ENCODE measurements at regions not wholly inside any gene's neighbourhood (a gene's known extent, or its start where the extent isn't known, plus 50 kb on each side); places are given as distances from the start of the nearest gene placed in this dataset.

DNA sequence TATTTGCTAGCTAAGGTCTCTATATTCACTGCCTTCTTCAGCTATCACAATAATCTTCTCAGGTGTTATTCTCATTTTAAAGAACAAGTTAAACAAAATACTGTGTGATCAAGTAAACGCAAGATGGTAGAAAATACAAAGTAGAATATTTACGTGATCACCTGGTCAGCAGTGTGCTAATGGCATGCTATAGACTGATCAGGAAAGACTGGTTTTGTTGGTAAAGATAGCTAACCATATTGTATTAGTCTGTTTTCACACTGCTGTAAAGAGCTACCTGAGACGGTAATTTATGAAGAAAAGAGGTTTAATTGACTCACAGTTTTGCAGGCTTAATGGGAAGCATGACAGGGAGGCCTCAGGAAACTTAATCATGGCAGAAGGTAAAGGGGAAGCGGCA is 50.4 kb downstream of the ZBTB38 start:
- FAIRE-seq, result no peak

DNA sequence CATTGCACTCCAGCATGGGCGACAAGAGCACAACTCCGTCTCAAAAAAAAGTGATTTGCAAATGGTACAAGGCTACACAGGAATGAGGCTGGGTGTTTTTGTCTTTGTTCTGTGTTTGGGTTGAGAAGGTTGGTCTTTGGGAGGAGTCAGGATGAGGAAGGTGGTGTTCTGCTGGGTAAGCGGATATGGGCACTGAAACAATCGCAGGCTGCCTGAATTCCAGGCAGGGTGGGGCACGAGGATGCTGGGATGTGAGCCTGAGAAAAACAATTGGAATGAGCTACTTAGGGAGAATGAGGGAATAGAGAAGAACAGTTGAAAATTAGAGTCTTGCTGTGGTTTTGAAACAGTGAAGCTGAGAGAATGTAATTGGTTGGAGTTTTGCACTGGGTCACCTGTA is 51.6 kb downstream of the ZBTB38 start:
- no peak for FAIRE-seq

DNA sequence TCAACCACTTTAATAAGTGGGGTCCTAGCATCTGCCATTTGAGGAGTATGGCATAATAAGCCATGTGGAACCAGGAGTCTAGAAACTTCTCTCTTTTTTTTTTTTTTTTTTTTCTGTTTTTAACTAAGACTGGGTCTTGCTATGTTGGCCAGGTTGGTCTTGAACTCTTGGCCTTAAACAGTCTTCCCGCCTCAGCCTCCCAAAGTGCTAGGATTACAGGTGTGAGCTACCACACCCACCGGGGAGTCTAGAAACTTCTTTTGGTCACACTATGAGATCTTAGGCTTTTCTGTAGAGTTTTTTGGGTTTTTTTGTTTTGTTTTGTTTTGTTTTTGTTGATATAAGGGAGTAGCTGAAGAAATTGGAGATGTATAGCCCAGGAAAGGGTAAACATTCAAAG is 52.9 kb downstream of the ZBTB38 start:
- no peak for FAIRE-seq

DNA sequence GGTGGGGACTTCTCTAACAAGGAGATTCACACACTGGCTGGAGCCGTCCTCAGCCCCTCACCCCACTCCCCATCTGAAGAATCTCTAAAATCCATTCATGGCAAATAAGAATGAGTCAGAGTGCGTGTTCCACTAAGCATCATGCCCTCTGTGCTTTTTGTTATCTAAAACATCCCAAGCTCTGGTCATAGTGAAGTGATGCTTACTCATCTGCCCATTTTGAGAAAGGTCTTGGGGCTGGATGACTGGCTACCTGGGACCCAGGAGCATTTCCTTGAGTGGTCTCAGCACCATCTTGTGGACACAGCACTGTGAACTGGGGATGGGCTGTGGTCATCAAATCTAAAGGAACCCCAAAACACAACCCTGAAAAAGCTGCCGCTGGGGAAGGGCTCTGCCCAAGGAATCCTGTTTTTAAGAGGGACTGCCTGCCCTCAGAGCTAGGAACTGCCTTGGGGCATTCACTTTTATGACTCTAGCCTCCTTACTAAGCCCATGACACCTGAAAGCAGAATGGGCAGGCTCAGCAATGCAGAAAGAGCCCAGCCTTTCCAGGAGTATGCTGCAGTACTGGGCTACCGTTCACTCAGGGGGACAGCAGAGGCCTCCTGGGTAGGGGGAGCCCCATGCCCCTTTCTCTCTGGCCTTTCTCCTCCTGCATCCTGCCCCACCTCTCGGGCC is 53.5 kb downstream of the ZBTB38 start:
- FAIRE-seq, result no peak

DNA sequence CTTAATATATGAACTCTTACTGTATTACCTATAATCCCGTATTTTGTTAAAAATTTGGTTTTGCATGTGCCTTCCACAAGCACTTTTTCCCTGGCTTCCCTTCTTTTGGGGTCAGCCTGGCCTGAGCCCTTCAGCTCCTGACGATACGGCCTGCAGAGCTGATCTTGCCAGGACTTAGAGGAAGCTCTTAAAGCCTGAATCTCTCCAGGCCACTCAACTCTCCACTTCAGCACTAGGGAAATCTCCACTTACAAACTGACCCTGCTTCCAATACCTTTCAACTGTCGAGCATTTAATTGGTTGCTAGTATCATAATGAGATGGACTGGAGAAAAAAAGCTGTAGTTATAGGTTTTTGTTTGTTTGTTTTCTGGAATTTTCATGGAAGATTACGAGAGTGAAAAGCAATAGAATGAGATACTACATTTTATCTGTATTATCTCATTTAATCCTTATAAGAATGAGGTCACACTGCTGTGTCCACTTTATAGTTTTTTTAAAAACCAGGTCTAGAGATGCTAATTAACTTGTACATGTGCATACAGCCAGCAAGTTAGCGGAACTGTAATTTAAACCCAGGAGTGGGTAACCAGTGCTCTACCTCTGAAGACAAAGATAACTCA is 54.8 kb downstream of the ZBTB38 start:
- no peak for FAIRE-seq

DNA sequence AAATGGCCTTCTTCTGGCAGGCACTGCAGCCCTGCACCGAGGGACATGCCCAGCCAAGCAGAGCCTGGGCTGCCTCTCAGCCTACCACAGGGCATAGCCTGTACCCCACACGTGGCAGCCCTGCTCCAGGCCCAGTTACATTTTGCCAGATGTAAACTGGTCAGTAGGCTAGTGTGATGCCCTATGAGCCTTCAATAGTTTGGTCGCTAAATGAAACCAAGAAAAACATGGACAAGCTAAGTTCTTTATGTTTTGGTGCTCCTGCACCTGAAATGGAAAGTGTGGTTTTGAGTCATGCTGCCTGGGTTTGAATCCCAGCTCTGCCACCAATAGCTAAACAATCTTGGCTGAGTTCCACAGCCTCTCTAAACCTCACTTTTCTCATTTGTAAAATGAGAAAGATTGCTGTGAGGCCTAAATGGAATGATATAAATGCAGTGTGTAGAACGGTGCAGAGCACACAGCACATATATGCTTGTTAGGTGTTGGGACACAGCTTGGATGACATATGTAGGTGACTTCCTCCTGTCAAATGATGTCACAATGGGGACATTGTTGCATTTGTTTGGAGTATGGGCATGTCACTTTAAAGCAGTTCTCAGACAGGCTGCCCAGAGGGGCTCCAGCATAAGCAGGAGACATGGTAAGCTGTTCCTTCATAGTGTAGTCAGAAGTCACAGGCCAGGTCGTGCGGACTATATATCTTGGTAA is 57.4 kb downstream of the ZBTB38 start:
- FAIRE-seq, result no peak

DNA sequence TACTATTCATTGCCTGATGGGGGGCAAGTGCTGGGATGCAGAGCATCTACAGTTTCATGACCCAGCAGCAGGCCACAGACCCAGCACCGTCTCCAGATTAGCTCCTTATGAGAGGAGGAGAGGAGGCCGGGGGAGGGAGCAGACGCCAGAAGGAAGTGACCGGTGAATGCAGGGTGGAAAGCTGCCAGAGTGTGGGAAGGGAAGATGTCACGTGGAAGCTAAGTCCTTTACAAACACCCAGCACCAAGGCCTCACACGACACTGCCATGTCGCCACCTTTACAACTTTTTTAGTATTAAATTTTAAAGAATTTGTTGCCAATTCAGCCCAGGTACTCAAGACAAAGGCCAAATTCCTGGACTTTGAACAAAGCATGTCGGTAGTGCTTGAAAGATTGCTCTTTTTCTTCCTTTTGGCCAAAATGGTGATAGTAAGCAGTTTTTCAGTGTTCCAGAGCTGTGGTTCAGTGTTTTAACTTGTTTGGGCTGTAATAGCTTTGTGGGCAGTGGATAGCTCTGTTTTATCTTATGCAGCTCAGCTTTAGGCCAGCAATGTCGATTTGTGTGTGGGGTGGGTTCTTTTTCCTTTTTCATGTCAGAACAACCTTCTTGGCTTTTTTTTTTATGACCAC is 58.2 kb downstream of the ZBTB38 start:
- no peak for FAIRE-seq

DNA sequence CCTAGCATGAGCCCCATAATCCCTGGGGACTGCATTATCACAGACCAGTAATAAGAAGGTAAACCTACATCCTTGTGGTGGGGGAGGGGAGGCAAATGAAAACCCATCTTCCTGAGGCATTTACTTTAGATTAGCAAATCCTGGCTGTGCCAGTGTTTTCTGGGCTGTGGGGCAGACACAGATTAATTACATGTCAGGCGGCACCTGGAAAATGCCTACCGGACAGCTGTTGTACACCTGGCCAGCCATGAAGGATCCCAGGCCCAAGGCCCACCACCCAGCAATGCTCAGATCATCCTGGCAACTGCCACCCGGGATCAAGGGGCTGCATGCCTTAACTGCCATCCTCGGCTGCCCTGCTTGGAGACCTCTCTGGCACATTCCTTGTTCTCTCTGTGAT is 59.1 kb upstream of the RASA2 start:
- no peak for FAIRE-seq

DNA sequence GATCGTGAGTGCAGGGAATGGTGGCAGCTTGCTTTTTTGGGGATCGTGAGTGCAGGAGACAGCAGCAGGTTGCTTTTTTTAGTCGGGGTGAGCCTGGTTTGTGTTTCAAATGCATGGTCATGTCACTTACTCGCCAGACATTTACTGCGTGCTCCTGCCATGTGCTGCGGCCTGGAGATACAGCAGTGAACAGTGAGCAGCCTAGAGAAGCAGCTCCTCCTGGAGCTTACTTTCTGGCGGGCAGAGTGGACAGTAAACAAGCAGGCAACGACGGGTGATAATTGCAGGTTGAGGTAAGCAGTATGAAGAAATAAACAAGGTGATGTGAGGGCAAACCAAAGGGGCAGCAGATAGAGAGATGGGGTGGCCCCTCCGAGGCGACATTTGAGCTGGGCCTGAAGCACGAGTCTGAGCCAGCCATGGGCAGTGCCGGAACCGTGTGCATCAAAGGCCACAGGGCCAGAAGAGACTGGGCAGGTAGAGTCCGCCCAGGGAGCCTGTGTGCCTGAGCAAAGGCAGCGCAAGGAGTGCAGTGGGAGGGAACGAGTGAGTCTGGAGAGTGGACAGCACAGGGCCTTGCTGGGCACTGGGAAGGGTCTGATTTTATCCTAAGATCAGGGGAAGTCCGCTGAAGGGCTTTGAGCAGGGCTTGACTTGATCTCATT is 57.3 kb upstream of the RASA2 start:
- no peak for FAIRE-seq

DNA sequence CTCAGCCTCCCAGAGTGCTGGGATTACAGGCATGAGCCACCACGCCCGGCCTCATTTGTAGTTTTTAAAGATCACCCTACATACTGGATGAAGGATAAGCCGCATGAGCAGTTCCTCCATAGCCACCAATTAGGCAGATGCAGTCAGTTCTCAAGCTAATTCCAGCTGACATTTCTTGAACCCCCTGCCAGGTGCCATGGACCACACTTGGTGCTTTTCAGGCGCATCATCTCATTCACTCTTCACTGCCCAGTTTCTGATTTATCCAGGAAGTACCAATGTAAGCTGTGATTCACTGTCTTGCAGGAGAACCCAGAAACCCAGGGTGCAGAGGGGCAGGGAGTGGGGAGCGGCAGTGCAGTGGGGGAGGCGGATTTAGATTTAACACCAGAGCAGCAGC is 56.5 kb upstream of the RASA2 start:
- FAIRE-seq, result no peak

DNA sequence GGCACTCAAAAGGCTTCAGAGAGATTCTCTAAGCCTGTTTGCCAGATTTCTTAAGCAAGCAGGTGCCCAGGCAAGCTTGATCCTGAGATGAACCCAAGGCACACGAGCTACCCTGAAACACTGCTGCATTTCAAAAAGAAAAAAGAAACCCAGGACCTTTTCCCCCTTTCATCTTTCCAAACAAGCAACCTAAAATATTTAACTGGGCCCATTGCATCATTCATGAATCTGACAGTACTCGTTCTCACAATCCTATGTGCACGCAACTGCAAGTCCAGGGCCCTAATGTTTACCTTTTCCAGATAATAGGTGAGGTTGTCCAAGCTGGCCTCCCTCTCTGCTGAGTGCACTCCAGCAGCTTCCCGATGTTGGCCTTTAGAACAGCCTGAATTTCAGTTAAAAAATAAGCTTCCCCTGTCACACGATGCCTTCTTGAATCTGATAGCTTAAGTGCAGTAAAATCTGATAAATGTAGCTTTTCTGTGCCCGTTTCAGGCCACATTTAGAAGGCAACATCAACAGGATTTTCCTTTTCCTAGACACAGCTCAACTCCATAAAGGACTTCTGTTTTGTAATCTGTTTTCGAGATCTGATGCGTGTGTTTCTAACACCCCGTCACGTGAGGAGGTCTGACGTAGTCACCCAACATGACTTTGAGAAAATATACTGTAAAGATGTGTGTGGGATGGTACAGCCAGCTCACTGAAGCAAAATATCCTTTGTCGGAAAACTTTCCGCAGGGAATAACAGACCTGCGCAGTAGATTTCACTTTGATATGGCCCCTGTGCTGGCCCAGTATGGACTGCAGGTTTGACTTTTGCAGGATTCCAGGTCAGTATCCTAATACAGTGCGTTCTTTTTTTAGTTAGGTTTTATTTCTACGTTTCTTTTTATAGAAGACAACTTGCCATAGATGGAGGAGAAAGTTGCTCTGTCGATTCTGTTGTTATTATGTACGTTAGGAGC is 55.1 kb upstream of the RASA2 start:
- FAIRE-seq, result peak; percentile 8

DNA sequence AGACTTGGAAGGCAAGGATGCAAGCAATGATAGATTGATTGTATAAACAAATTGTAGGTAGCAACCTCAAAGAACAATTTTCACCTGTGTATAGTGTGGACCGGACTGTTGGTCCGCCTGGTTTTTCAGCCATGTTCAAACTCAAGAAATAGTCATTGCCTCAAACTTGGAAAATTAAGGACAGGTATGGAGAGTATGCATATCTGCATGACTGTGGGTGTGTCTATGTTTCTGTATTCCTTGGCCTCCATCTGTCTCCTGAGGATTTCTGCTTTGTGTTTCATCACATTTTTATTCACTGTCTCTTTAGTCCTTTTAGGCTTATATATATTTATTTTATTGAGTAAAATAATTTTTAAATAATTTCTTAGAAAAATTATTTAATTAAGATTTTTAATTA is 53.9 kb upstream of the RASA2 start:
- FAIRE-seq, result peak; percentile 79

DNA sequence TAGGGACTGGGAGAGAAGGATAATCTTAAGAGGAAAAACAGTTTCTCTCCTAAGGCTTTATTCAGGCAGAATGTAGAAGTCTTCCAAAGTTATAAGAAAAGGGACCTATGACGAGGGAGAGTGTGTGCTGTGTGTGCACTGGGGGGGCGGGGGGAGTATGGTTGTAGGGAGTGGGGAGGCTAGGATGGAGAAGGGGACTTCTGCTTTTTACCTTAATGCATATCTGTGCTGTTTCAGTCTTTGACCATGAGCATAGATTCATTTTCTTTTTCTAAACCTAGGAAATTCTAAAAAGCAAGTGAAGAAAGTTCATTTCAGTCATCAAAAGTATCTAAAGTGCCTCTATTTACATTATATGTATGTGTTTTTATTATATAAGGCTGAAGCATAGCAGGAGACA is 52.6 kb upstream of the RASA2 start:
- FAIRE-seq, result no peak

DNA sequence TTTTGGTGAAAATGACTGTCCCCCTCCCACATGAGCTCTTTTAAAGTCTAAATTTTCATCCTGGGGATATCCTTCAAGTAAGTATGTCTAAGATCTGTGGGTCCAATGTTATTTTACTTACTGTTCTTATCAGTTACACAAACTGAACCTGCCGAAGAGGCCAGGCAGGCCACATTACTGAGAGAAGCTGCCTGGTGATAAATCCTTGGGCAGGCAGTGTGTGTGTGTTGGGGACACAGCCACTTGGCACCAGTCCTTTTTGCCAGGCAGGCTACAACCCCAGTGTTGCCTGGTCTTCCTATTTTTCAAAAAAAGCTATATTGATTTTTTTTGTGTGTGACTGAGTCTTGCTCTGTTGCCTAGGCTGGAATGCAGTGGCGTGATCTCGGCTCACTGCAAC is 50.6 kb upstream of the RASA2 start:
- no peak for FAIRE-seq

All from endometrium (tissue), 2 donors.